Stimulated activated CD8-positive, alpha-beta memory T cell treated with anti-CD3 and anti-CD28 coated beads, Interleukin-7, amount 100 ng/mL, for 24 hours (primary cell): ENCODE measurements at regions not wholly inside any gene's neighbourhood (a gene's known extent, or its start where the extent isn't known, plus 50 kb on each side); places are given as distances from the start of the nearest gene placed in this dataset.
"Not testable (repeated sequence)": the region's sequence is repeated elsewhere in the genome, so short reads cannot be mapped to it uniquely, and the experiment has no call there.

Source experiments
- DNase-seq: peaks from one replicate; pipeline ENCODE4 v3.0.0-alpha.2; 2020; ENCODE audit warnings: low read depth

DNA sequence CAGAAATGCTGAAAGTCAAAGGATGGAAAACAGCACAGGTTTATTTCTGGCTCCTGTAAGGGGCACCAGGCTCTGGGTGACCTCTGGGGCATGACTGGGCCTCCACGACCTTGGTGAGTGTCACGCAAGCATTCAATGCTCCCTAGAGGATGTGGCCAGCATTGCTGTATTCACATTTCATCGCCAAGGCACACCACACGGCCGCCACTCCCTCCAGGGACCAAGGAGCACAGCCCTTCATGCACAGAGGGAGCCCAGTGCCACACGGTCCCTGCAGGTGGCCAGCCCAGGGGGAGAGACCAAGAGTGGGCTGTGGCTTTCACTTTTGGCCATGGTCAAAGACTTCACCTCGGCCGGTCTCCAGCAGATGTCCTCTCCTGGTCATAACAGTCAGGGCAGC, 137.4 kb upstream of the TNRC6C start:
- DNase-seq: no peak

DNA sequence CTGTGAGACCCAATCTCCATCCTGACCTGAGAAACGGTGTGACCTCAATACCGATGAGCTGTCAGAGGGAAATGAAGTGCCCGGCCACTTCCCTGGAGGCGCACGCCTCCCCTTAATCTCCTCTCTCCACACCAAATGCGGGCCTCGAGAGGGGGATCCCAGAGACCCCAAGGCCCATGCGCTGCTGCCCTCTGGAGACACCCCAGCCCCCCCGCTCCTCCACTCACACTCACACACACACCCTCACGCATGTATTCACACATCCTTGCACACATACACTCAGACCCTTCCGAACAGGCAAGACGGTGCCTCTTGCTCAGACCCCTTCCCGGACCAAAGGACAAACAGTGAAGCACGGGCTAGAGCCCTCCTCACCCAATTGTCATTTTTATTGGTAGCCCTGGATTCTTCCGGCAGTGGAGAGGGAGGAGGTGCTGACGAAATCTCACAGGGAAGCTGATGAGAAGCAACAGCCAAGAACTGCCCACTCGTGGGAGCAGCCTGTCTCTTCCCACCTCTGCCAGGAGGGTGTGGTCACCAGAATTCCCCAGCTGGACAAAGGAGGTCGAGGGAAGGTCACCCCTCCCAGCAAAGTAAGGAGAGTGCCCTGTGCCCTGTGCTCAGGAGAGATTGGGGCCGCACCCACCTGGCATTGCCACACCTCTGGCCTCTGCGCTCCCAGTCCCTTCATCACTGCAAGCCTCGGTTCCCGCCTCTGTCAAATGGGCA, 136.0 kb upstream of the TNRC6C start:
- no peak for DNase-seq

DNA sequence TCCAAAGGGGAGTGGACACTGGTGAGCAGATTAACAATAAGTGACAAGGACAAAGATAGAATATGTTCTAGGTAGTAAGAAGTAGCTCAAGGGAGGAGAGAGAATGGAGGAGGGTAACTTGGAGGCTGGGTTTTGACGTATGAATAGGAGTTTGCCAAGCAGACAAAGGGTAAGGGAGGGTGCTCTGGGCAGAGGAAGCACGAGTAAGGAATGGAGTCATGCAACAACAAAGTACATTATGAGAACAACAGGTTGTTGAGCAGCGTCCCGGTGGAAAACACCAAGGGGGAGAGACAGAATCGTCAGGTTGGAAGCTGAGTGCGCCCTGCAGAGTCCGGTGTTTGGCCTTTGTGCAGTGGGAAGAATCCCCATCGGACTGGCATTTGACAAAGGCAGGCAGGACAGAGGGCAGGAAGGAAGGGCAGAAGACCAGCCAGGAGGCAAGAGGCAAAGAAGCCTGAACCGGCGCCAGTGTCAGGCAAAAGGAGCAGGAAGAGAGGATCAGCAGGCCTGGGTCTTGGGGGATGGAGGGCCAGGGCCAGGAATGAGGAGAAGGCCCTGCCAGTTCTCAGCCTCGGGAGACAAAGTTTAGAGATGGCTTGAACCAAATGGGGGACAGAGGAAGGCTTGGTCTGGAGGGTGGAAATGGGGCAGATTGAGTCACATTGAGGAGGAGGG, 134.3 kb upstream of the TNRC6C start:
- DNase-seq: no peak

DNA sequence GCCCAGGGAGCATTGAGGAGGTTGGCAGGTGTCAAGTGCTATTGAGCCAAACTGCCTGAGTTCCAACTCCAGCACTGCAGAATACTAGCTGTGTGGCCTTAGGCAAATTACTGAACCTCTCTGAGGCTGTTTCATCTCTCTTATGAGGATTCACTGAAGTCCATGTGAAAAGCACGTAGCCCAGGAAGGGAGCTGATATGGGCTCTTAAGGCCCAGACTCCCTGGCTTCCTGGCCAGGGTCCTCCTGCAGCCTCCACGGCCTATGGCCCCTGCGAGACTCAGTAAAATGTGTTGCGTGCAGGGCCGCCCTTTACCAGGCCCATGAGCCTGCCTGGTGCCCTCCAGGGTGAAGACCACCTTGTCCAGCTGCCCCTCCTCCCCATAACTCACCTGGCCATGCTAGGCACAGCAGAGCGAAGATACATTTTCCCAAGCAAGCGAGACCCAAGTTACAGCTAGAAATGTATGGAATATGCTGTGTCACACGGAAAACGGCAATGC, 133.7 kb upstream of the TNRC6C start:
- no peak for DNase-seq

DNA sequence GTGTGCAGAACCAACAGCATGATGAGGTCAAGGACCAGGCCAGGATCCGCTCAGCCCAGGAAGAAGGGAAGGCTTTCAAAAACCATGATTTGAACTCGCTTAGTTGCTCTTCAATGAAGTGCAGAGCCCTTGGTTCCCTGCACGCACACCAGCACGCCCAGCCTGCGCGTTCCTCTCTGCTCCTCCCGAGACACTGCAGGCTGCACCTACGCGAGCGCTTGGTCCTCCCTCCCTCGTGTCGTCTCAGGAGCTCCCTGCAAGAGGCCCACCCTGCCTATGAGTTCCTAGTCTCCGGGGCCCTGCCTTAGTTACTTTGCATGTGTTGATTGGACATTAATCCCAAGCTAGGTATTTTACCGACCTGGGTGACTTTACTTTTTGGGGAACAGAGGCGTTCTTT, 132.9 kb upstream of the TNRC6C start:
- DNase-seq: no peak

DNA sequence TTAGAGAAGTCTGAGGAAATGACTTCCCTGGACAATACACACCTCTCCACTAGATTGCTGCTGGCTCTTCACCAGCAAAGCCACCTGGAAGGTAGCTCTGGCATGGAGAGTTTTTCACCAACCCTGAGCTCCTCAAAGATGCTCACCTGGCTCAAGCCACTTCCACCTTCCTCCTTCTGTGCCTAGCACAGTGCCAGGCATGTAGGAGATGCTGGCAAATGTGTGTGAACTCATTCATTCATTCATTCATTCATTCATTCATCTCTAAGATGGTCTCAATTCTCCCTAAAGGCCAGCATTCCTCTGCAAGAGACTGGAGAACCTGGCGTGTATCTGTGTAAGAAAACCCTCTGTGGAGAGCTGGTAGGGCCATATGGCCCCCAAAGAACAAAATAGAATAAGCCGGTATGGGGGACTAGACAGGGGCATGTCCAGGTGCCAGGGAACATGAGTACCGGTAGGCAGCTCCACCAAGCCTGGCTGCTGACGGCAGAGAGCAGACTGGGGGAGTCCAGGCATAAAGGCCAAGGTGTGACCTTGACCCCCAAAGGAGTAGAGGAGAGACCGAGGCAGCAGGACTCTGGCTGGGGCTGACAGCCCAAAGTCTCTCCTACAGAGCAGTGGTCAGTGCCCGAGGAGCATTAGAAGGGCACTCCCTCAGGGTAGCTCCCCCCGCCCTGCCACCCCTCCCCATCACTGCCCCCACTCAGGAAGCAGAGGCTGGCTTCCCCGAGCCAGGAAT, 132.2 kb upstream of the TNRC6C start:
- DNase-seq: no peak

DNA sequence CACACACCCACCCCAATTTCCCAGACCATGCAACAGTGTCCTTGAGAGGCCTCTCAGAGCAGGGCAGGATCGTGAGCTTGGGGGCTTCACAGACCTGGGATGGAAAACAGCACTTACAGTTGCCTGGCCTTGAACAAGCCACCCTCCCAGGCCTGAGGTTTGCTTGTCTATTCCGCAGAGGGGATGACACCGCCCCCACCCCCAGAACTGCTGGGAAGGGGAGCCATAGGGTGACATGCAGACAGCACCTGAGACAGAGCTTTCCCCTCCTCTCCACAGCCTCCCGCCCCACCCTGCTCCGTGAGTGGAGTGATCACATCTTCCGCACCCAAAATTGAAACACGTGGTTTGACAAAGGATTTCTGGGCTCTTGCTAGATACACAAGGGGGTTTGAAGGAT, 131.5 kb upstream of the TNRC6C start:
- DNase-seq: no peak

DNA sequence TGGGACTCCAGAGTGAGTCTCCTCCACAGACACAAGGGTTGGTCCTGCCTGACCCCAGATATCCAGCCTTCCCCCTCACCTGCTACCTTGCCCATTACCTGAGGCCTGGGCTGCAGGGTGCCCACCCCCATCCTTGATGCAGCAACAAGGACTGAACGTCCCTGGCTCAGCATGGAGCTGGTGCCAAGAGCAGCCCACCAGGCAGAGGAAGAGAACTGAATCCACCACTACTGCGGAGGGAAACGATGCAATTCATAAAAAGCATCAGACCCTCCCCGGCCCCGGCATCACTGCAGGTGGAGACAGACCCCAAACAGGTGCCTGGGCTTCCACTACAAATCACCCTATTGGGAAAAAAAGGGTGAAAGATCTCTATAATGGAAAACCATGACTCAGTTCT, 131.0 kb upstream of the TNRC6C start:
- no peak for DNase-seq

DNA sequence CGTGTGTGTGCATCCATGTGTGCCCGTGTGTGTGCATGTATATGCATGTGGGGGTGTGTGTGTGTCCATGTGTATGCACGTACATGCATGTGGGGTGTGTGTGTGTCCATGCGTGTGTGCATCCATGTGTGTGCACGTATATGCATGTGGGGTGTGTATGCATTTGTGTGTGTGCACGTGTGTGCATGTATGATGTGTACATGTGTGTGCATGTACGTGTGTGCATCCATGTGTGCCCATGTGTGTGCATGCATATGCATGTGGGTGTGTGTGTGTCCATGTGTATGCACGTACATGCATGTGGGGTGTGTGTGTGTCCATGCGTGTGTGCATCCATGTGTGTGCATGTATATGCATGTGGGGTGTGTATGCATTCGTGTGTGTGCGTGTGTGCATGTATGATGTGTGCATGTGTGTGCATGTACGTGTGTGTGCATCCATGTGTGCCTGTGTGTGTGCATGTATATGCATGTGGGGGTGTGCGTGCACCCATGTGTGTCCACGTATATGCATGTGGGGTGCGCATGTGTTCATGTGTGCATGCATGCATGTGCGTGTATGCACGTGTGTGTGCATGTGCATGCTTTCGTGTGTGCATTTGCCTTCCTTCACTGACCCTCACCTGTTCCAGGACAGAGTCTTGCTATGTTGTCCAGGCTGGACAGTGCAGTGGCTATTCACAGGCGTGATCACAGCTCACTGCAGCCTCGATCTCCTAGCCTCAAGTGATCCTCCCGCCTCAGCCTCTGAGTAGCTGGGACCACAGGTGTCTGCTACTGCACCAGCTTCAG, 129.6 kb upstream of the TNRC6C start:
- DNase-seq: no peak

DNA sequence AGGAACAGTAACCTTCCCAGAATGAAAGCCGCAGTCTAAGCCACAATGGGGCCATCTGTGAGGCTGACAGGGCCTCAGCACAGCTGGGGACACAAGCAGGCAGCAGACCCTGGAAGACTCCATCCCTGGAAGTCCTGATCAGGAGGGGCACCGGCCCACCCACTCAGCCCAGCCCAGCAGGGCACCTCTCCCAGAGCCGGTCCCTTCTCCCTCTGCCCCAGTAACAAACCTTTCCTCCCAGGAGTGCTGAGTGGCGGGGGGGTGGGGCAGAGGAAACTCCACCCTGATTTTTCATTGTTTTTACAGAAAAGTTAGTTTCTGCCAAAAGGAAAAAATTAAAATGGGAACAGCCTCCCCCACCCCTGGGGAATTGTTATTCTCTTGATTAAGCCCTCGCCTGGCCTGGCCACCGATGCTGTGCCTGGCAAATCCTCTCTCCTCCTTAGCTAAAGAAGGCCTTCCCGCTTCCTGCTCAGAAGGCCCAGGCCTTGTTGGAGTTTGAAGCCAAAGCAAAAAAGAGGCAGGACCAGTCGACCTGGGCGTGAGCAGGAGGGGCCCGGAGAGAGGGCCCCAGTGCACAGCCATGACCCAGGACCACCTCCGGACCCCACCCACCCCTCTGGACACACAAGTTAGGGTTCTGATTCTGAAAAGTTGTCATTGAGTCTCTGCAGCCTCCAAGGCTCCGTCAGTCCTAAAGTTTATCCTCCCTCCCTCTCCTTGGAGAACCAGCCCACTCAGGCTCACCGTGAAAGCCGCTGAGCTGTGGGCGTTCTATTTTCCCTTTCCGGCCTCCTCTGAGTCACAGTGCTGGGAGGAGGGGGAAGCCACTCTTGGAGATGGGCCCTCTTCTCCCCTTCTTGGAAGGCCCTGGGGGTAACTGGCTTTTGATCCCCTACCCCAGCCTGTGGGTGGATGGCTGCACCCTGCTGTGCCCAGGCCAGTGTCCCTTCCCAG, 128.4 kb upstream of the TNRC6C start:
- no peak for DNase-seq

DNA sequence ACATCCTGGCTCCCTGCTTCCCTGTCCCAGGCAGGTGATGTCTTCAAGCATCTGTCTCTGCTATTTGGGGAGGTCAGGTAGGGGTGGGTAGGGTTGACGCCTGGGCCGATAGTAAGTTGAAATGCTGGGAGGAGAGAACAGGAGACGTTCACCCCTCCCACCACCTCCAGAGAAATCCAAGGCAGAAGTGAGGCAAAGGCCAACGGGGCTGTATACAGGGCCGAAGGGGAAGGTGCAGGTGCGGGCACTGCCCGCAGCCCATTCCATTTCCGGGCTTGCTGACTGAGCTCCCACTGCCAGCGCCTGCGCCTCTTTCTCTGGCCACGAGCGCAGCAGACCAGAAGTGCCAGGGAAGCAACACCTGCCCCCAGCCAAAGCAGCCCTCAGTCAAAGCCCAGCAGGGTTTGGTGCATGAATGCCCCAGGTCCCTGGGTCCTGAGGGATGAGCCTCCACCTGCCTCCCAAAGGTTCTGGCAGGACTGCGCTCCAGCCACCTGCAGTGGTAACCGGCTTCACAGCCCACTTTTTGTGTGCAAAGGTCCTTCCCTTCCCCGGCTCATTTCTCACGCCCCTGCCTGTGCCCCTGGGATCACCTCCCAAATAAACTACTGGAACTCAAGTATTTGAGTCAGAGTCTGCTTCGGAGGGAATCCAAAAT, 127.6 kb upstream of the TNRC6C start:
- DNase-seq: no peak

DNA sequence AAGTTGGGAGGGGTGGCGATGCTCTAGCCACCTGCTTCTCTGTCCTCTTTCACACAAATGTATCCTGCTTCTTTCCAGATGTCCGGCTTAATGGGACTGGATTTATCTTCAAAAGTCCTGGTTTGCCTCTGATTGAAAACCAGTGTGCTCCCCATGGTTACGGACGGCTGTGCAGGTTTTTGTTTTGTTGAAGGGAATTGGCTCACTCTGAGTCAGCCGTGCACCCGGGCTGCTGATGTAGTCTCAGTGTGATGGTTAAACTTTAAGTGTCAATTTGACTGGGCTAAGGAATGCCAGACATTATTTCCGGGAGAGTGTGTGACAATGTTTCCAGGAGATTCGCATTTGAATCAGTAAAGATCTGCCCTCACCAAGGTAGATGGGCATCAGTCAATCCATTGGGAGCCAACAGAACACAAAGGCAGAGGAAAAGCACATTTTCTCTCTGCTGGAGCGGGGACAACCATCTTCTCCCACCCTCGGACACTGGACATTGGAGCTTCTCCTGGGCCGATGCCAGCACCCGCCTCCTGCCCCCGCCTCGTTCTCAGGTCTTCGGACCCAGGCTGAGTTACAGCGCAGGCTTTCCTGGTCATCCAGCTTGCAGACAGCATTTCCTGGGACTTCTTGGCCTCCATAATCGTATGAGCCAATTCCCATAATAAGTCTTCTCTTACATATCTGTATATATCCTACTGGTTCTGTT, 126.9 kb upstream of the TNRC6C start:
- DNase-seq: no peak

DNA sequence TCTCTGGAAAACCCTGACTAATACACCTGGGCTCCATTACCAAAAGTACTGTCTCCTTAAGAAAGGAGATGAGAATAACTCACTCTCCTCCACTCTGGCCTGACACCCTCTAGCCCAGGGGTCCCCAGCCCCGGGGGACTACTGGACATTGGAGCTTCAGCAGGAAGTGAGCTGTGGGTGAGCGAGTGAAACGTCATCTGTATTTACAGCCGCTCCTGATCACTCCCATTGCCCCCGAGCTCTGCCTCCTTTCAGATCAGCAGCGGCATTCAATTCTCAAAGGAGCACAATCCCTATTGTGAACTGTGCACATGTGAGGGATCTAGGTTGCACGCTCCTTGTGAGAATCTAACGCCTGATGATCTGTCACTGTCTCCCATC, 126.3 kb upstream of the TNRC6C start:
- no peak for DNase-seq

DNA sequence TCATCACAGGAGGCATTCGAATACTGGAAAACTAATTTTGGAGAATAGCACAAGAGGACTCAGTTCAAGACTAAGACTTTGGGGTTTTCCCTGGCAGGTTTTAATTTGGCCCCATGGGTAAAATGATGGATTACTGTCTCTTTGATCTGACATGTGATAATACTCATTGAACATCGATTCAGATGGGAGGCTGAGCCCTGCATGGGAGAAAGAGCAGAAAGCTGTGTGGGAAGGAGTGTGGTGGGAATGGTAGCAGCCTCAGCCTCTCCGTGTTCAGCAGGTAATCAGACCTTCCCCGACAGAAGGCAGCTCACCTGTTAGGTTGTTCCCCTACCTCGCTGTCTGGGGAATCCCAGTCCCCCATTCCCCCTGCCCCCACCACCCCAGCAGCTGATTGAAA, 124.7 kb upstream of the TNRC6C start:
- DNase-seq: no peak

DNA sequence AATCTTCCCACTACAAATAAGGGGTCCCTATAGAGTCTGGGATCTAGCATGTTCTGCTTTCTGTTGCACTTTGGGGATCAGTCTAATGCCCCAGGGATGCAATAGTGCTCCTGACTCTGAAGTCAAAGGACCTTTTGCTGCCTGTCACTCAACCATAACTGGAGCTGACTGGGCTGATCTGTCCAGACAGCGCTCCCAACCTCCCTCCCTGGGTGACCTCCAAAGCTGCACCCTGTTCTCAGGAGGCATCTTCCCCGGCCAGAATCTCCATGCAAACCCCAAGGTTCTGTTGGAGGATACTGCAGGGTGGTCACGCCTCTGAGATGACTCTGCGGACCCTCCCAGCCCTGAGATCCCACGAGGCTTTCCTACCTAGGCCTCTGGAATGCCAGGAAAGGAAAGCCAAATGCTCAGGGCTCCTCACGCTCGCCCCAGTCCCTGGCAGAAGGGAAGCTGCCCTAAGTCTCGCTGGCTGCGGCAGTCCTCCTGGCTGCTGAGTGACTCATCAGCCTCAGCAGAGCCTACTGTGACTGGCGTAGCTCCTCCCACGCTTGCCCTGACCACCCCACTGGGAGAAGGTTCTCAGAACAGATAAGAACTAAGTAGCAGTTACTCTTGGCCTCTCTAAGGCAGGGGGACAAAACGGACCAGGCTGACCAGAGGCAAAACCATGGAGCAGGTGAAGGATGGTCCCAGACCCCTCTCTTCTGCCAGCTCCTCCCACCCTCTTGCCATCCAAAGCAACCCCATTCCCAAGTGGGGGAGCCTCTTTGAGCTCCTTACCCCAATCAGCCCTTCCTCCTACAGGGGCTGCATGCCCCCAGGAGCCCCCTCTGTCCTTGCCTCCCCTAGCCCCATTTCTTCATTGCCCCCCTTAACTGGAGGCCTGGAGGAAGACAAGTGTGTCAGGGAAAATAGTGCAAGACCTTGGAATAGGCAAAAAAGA, 124.1 kb upstream of the TNRC6C start:
- DNase-seq: peak; percentile 30

DNA sequence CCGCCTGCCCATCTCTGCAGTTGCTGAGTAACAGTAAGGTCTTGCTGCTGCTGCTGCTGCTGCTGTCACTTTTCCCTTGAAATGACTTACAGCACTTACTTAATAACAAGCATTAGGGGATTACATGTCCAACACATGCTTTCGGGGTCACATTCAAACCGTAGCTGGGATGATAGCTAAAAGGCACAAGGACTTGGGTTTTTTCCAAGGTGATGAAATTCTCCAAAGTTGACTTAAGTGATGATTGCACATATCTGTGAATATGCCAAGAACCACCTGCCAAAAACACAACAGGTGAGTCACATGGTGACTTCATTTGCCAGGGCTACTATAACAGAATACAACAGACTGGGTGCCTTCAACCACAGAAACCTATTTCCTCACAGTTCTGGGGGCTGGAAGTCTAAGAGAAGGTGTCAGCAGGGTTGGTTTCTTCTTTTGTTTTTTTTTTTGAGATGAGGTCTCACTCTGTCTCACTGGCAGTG, 121.9 kb upstream of the TNRC6C start:
- no peak for DNase-seq

DNA sequence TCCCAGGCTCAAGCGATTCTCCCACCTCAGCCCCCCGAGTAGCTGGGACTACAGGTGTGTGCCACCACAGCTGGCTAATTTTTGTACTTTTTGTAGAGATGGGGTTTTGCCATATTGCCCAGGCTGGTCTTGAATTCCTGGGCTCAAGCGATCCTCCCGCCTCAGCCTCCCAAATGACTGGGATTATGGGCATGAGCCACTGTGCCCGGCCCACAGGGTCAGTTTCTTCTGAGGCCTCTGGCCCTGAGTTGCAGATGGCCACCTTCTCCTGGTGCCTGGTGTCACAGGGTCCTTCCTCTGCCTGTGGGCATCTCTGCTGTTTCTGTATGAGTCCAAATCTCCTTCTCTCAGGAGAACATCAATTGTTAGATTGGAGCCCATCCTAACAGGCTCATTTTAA, 121.4 kb upstream of the TNRC6C start:
- DNase-seq: not testable (repeated sequence)

DNA sequence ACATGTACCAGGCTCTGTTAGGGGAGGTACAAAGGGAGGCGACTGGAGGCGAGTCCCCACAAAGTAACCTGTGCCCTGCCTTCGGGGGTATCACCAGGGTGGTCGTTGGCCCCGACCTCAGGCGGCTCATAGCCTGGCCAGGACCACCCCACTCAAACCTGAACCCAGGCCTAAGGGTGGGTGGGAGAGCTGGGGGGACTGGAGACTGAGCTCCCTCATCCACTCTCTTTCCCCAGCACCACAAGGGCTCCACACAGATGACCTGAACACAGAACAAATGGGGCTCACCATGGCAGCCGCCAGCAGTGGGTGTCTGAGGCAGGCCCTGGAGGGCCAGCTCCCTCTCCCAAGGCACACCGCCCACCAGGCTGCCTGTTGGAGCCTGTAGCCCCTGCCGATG, 120.6 kb upstream of the TNRC6C start:
- no peak for DNase-seq
